IPS-15b (cell line): ENCODE measurements at regions not wholly inside any gene's neighbourhood (a gene's known extent, or its start where the extent isn't known, plus 50 kb on each side); places are given as distances from the start of the nearest gene placed in this dataset.

Source experiments
- H3K27me3 ChIP-seq: one replicate; pipeline ENCODE4 v1.6.1; 2013; ENCODE audit warnings: low read length; ENCODE audit not compliant: control insufficient read depth, insufficient read depth
- H3K36me3 ChIP-seq: one replicate; pipeline ENCODE4 v1.6.1; 2013; ENCODE audit warnings: low read length; ENCODE audit not compliant: control insufficient read depth, insufficient read depth
- H3K4me1 ChIP-seq: one replicate; pipeline ENCODE4 v1.6.1; 2013; ENCODE audit warnings: mild to moderate bottlenecking, low read length; ENCODE audit not compliant: control insufficient read depth, insufficient read depth
- H3K4me3 ChIP-seq: one replicate; pipeline ENCODE4 v1.5.1; 2013; ENCODE audit warnings: low read depth, low read length
- H3K9ac ChIP-seq: one replicate; pipeline ENCODE4 v1.6.1; 2013; ENCODE audit warnings: low read depth, mild to moderate bottlenecking, low read length
- H3K9me3 ChIP-seq: one replicate; pipeline ENCODE4 v1.6.1; 2013; ENCODE audit warnings: mild to moderate bottlenecking, low read length; ENCODE audit not compliant: control insufficient read depth, insufficient read depth

DNA sequence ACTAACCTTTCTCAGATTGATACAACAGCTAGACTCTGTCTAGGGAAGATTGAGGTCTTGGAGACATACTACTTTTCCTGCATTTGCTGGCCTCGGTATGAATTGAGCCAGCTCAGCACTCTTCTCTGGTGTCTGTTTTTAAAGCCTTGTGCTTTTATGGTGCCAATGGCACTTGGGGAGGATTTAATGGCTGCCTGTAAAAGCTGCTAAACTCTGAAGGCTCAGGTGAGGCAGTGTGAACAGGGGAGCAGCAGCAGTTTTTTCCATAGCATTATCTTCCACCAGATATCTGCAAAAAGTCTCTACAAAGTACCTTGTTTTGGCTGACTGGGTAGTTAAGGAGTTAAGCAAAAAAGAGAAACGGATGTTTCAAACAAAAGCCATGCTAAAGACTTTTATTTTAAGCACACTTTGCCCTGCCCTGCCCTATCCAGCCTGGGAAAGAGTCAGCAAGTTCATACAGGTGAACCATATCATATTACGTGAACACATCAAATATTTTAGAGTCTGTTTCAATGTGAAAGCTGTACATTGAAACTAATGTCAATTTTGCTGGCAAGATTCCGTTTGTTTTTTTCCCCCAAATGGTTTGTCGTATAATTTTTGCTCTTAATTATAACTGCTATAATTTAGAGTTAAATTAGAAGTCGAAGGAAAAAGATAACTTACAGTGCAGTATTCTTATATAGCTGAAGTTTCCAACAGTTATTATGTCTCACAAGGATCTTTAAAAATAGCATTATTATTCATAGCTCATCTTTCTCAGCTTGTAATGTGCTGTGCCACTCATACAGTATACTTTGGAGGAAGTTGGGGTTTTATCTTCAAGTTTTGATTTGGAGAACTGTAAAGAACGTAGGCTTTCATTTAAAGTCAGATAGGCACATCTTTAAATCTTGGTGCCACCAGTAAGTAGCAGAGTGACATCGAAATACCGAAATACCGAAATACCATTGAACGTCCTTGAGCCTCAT lies 424.1 kb upstream of the CD180 start:
- Histone ChIP-seq H3K36me3 (no peaks in the 10 kb centered on the region), H3K27me3 (no peaks in the 10 kb centered on the region), H3K4me1 (peaks cover 8% of the 10 kb centered on the region), H3K4me3 (no peak overlapping the region), H3K9ac (no peak overlapping the region), H3K9me3 (no peaks in the 10 kb centered on the region)

DNA sequence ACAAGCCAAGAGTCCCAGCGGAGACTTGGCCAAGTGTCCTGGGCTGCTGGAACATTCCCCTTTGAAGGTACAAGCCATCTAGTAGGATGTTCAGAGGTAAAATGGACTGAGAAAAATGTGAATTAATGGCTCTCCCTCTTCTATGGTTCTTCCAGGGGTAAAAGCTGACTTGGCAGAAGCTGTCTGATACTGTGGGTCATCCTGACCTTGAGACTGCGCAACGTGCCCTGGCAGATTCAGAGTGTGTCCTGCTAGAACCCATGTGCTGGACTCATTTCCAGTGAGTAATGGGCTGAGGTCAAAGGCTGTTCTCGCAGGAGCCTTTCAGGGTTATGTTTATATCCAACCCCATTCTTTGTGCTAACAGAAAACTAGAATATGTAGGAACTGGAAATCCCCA lies 423.0 kb upstream of the CD180 start:
- Histone ChIP-seq H3K9ac (no peak overlapping the region), H3K36me3 (no peaks in the 10 kb centered on the region), H3K4me3 (no peak overlapping the region), H3K9me3 (no peaks in the 10 kb centered on the region), H3K4me1 (peaks cover 8% of the 10 kb centered on the region), H3K27me3 (no peaks in the 10 kb centered on the region)

DNA sequence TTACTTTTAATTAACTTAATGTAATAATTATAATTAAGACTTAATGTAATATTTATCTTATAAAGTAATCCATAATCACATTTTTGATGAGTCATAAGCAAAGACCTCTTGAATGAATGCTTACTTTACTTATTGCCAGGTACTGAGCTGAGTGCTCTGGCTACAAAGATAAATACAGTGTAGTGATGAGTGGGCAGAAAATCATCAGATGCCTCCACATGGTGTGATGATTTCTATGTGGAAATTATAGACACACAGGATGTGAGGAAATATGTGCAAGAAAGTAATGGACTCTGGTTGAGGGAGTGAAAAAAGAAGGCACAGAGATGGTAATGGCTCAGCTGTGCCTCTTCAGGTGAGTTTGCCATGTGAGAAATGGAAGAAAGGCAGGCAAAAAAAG lies 422.6 kb upstream of the CD180 start:
- Histone ChIP-seq H3K4me1 (peaks cover 8% of the 10 kb centered on the region), H3K9me3 (no peaks in the 10 kb centered on the region), H3K4me3 (no peak overlapping the region), H3K27me3 (no peaks in the 10 kb centered on the region), H3K36me3 (no peaks in the 10 kb centered on the region), H3K9ac (no peak overlapping the region)

DNA sequence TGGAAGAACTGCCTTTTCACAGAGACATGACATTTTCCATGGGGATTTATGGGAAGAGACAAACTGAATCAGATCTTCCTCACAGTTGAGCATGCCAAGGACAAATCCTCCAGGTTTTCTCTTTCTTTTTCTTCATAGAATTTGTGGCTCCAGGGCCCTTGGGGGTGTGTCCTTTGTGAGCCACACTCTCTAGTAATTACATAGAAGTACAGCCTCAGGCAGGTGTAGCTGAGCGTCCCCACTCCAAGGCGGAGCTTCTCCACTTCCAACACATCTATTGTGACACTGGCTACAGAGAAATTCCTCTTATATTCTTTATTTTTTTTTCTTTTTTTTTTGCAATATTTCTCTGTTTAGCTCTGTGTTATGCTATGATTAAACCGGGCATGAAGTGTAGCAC lies 420.5 kb upstream of the CD180 start:
- H3K9ac ChIP-seq: no peak overlapping the region

DNA sequence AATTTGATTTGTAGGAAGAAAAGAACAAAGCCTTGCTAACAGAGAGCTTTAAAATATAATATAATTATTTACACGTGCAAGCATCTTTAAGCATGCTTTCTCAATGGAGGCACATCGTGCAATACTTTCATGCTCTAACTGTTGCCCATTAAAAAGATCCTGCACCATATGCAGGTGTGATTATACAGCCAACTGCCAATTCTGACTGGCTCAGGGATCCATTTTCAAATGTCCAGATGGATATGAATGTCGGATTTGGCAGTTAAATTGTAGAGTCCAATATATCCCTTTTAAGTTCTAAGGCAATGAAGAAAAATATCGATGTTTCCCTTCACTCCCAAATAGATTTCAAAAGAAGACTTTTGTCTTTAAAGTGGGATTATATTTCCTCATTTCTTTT lies 416.4 kb upstream of the CD180 start:
- Histone ChIP-seq H3K36me3 (no peaks in the 10 kb centered on the region), H3K4me3 (no peak overlapping the region), H3K9ac (no peak overlapping the region), H3K9me3 (no peaks in the 10 kb centered on the region), H3K27me3 (no peaks in the 10 kb centered on the region), H3K4me1 (no peaks in the 10 kb centered on the region)

More for the DNA sequence above, 420.5 kb upstream of the CD180 start:
- H3K36me3 ChIP-seq: no peaks in the 10 kb centered on the region
- H3K9me3 ChIP-seq: no peaks in the 10 kb centered on the region
- no peaks in the 10 kb centered on the region for H3K27me3 ChIP-seq
- no peak overlapping the region for H3K4me3 ChIP-seq
- H3K4me1 ChIP-seq: peaks cover 8% of the 10 kb centered on the region

DNA sequence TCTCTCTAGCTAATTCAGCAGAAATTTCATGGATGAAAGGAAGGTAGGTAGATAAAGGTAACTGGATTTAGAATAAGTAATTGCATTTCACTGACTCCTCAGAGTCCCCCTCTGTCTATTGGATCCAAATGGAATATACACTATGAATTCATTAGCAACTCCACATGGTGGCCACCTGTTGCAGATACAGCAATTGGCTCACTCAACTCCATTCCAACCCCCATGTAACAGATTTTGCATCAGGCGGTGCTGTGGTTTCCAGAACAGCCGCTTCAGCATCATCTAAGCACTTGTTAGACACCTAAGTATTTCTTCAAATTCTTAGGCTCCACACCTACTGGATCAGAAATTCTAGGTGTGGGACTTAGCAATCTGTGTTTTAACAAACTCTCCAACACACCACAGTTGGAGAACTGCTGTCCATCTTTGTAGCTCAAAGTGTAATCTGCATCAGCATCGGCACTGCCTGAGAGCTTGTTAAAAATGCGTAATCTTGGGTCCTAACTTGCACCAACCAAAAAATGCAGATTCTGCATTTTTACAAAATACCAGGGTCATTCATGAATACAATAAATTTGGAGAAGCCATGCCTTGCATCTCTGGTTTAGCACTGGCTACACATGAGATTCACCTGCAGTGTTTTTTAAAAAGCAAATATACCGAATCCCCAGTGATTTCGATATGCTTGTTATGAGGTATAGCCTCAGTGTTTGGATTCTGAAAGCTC lies 413.8 kb upstream of the CD180 start:
- H3K36me3 ChIP-seq: no peaks in the 10 kb centered on the region
- H3K4me3 ChIP-seq: no peak overlapping the region
- H3K27me3 ChIP-seq: no peaks in the 10 kb centered on the region
- no peaks in the 10 kb centered on the region for H3K4me1 ChIP-seq
- no peak overlapping the region for H3K9ac ChIP-seq
- no peaks in the 10 kb centered on the region for H3K9me3 ChIP-seq

DNA sequence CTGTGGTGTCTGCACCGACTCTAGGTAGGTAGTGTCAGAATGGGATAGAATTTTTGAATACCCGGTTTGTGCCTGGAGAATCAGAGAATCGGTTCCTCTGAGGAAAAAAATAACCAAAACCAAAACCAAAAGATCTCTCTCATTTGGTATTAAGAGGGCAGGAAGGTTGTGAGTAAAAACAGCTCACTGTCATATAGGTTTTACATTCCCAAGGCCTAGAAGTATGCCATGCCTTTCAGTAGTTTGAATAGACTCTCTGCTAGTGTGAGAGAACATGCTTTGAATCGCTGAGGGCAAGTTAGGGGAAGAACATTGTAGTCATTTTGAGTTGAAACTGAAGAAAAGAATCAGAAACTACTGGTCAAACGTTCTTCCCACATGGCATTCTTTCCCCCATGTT lies 411.4 kb upstream of the CD180 start:
- Histone ChIP-seq H3K27me3 (no peaks in the 10 kb centered on the region), H3K4me3 (no peak overlapping the region), H3K9ac (no peak overlapping the region), H3K4me1 (no peaks in the 10 kb centered on the region), H3K9me3 (no peaks in the 10 kb centered on the region), H3K36me3 (no peaks in the 10 kb centered on the region)

DNA sequence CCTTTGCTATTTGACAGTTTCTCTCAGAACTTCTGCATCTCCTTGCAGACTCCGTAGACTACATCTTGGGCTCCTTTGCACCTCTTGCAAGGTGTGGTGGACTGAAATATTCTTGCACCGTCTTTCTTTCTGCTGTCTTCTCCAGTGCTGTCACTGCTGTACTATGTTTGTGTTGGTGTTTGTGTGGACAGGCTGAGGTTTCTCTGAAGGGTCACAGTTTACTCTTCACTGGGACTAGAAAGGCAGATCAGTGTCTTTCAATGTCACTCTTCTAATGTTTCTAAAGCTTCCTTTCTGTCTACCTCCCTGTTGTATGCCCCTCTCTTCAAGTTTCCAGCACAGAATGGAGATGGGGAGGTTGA lies 410.0 kb upstream of the CD180 start:
- Histone ChIP-seq H3K9ac (no peak overlapping the region), H3K4me1 (no peaks in the 10 kb centered on the region), H3K27me3 (no peaks in the 10 kb centered on the region), H3K4me3 (no peak overlapping the region), H3K36me3 (no peaks in the 10 kb centered on the region), H3K9me3 (no peaks in the 10 kb centered on the region)

DNA sequence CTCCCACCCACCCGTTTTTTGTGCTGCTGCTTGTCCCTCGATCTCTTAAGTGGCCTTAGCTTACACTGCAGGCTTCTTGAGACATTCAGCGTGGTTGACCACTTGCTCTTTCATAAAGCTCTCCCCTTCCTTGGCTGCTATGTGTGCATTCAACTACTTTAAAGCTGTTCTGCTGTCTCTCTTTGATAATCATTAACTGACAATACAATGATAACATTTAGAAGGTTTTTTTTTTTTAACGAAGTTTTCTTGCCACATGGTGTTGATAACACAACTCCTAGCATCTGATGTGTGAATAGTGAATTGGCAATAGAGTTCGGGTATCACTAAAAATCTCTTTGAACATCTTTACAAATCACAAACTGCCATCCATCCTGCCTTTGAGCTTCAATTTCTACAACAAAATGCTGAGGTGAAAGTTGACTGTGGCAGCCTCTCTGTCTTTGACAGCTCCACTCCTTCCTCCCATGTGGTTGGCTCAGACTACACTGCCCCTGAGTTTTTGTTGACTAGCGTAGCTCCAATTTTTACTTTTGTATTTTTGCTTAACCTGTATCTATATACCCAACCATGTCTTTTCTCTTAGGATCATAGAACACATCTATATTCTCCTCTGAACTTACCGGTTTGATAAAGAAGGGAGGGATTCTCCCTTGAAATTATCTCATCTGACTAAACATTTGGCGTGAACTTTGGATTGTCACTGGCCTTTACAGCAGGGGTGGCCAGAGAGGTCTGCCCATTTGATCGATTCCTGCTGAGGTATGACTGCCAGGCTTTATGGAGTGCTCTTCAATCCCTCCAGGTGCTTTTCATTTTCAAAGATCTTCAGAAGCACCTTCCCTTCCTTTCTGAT lies 409.4 kb upstream of the CD180 start:
- H3K4me3 ChIP-seq: no peak overlapping the region
- no peaks in the 10 kb centered on the region for H3K27me3 ChIP-seq
- no peaks in the 10 kb centered on the region for H3K36me3 ChIP-seq
- no peak overlapping the region for H3K9ac ChIP-seq
- H3K4me1 ChIP-seq: no peaks in the 10 kb centered on the region
- H3K9me3 ChIP-seq: no peaks in the 10 kb centered on the region

DNA sequence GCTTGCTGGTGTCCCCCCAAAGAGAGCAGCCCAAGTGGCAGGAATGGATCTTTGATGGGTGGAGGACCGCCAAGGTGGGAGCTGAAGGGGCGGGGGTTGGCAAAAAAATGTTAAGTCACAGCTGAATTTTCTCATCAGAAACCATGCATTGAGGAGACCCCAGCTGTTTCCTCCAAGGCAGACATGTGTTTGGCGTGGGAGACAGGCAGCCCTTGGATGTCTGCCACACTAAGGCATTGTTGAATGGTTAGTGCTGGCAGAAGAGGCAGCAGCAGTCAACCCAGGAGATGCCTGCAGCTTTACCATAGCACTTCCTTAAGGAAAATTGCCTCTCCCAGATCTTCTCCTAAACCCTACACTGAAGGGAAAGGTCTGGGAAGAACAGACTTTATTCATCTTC lies 394.9 kb upstream of the CD180 start:
- Histone ChIP-seq H3K36me3 (no peaks in the 10 kb centered on the region), H3K9me3 (no peaks in the 10 kb centered on the region), H3K4me3 (no peak overlapping the region), H3K9ac (no peak overlapping the region), H3K4me1 (no peaks in the 10 kb centered on the region), H3K27me3 (no peaks in the 10 kb centered on the region)

DNA sequence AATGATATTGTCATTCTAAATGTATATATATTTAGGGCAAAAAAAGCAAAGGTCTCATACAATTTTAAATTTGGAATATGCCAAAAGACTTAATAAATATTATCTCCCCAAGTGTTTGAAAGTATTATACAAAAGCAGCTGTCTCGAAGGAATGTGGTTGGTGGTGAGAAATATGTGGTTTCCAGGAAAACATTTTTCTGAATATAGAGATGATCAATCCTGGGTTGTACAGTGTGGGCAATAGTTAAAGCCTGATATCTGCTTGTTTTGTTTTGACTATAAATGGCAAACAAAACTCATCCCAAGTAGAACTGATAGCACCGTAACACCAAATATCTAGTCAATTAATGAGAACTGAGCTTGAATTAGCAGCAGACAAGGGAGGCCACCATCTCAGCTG lies 391.8 kb upstream of the CD180 start:
- Histone ChIP-seq H3K4me1 (no peaks in the 10 kb centered on the region), H3K27me3 (no peaks in the 10 kb centered on the region), H3K9ac (no peak overlapping the region), H3K4me3 (no peak overlapping the region), H3K36me3 (no peaks in the 10 kb centered on the region), H3K9me3 (no peaks in the 10 kb centered on the region)
